PC-3 (cell line): ENCODE measurements at regions not wholly inside any gene's neighbourhood (a gene's known extent, or its start where the extent isn't known, plus 50 kb on each side); places are given as distances from the start of the nearest gene placed in this dataset.

Experiments
- EZH2 ChIP-seq: fragments of 300-600 bp; sonication (generic); IDR thresholded peaks from one replicate; pipeline ENCODE4 v1.6.1; 2017; ENCODE audit warnings: antibody characterized with exemption, mild to moderate bottlenecking, low read length; ENCODE audit not compliant: unreplicated experiment
- EZH2phosphoT487 ChIP-seq: fragments of 300-600 bp; sonication (generic); IDR thresholded peaks from 2 replicates; pipeline ENCODE4 v1.6.1; 2018; ENCODE audit warnings: mild to moderate bottlenecking, antibody characterized with exemption, low read length, borderline replicate concordance
- TF ChIP-seq, protein P1 (sequence below): fragments of 300-600 bp; sonication (generic); conservative IDR thresholded peaks from 2 replicates; pipeline ENCODE4 v1.5.1; 2017; ENCODE audit warnings: antibody characterized with exemption, low read depth, mild to moderate bottlenecking, low read length

DNA sequence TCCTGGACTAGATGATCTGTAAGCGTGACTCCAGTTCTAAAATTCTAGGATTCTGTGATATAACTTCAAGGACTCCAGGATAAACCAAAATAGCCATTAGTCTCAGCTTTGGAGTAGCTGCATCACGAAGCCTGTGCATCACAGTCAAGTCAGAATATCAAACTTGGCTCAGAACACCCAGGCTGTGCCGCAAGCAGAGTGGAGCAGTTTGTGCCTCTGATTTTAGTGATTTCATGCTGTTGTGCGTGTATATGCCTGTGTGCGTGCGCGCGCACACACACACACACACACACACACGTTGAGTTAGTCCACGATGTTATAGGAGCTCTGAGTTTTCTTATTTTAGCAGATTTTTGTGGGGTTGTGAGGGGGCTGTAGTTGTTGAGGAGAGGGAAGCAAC lies 356.6 kb upstream of the KCNH8 start:
- TF ChIP-seq, protein P1, sequence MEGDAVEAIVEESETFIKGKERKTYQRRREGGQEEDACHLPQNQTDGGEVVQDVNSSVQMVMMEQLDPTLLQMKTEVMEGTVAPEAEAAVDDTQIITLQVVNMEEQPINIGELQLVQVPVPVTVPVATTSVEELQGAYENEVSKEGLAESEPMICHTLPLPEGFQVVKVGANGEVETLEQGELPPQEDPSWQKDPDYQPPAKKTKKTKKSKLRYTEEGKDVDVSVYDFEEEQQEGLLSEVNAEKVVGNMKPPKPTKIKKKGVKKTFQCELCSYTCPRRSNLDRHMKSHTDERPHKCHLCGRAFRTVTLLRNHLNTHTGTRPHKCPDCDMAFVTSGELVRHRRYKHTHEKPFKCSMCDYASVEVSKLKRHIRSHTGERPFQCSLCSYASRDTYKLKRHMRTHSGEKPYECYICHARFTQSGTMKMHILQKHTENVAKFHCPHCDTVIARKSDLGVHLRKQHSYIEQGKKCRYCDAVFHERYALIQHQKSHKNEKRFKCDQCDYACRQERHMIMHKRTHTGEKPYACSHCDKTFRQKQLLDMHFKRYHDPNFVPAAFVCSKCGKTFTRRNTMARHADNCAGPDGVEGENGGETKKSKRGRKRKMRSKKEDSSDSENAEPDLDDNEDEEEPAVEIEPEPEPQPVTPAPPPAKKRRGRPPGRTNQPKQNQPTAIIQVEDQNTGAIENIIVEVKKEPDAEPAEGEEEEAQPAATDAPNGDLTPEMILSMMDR: no peak
- TF ChIP-seq EZH2phosphoT487 (no peak), EZH2 (no peak)
